ENCODE measurements at regions not wholly inside any gene's neighbourhood (a gene's known extent, or its start where the extent isn't known, plus 50 kb on each side); places are given as distances from the start of the nearest gene placed in this dataset.

- ChIA-PET CTCF (no interaction called here), POLR2A (no interaction called here)
- H3K9me3 ChIP-seq (ENCODE audit: control insufficient read depth in 1 of 2, insufficient read depth in 1 of 2, low read length in 2 of 2): peaks cover 0 to 4% of the 10 kb centered on the region in 2 experiments
- H3K27ac ChIP-seq (ENCODE audit: low read depth in 1 of 2, low read length in 2 of 2): no peak overlapping the region
- H3K4me3 ChIP-seq (ENCODE audit: low read length): no peak overlapping the region
- no peaks in the 10 kb centered on the region for H3K4me1 ChIP-seq (ENCODE audit: insufficient read depth, low read length)
- TF ChIP-seq CTCF (IDR thresholded peaks at IDR 0.05): no peak
- no peaks in the 10 kb centered on the region for H3K27me3 ChIP-seq (ENCODE audit: control insufficient read depth in 1 of 2, insufficient read depth in 2 of 2, low read length in 2 of 2)
- ATAC-seq (ENCODE audit: poor library complexity) (no peak), DNase-seq (no peak)
- no peaks in the 10 kb centered on the region for H3K9me3 Mint-ChIP-seq
- no peak overlapping the region for H3K27ac Mint-ChIP-seq
- H3K36me3 Mint-ChIP-seq (ENCODE audit: low read depth): no peaks in the 10 kb centered on the region
- H3K4me3 Mint-ChIP-seq: no peak overlapping the region
- no peaks in the 10 kb centered on the region for H3K36me3 ChIP-seq (ENCODE audit: insufficient read depth, low read length)
- H3K4me1 Mint-ChIP-seq (ENCODE audit: low read depth): no peaks in the 10 kb centered on the region
- H3K27me3 Mint-ChIP-seq: no peaks in the 10 kb centered on the region
- intact Hi-C loops (cut with DNase I, micrococcal nuclease): no loop called here
Observed at GRCh38 chr9:81499021-81499454, 190.3 kb downstream of the TLE1 start.

GRCh38 chr9:81498576-81498975 lies 190.8 kb downstream of the TLE1 start:
- Histone ChIP-seq H3K27me3 (ENCODE audit: control insufficient read depth in 1 of 2, insufficient read depth in 2 of 2, low read length in 2 of 2) (no peaks in the 10 kb centered on the region), H3K9me3 (ENCODE audit: control insufficient read depth in 1 of 2, insufficient read depth in 1 of 2, low read length in 2 of 2) (peaks cover 0 to 4% of the 10 kb centered on the region in 2 experiments), H3K36me3 (ENCODE audit: insufficient read depth, low read length) (no peaks in the 10 kb centered on the region), H3K27ac (ENCODE audit: low read depth in 1 of 2, low read length in 2 of 2) (no peak overlapping the region), H3K4me3 (ENCODE audit: low read length) (no peak overlapping the region), H3K4me1 (ENCODE audit: insufficient read depth, low read length) (no peaks in the 10 kb centered on the region)
- ATAC-seq (ENCODE audit: poor library complexity) (no peak), DNase-seq (no peak)
- Mint-ChIP-seq H3K27me3 (no peaks in the 10 kb centered on the region), H3K36me3 (ENCODE audit: low read depth) (no peaks in the 10 kb centered on the region), H3K4me1 (ENCODE audit: low read depth) (no peaks in the 10 kb centered on the region), H3K4me3 (no peak overlapping the region), H3K27ac (no peak overlapping the region), H3K9me3 (no peaks in the 10 kb centered on the region)
- CTCF ChIA-PET: no interaction called here
- intact Hi-C loops (cut with DNase I, micrococcal nuclease): no loop called here
- no peak for TF ChIP-seq CTCF (IDR thresholded peaks at IDR 0.05)
- POLR2A ChIA-PET: no interaction called here

- H3K9me3 ChIP-seq (ENCODE audit: control insufficient read depth in 1 of 2, insufficient read depth in 1 of 2, low read length in 2 of 2): no peaks in the 10 kb centered on the region
- no peak overlapping the region for H3K27ac ChIP-seq (ENCODE audit: low read depth in 1 of 2, low read length in 2 of 2)
- intact Hi-C loops (cut with DNase I, micrococcal nuclease): no loop called here
- H3K4me1 ChIP-seq (ENCODE audit: insufficient read depth, low read length): no peaks in the 10 kb centered on the region
- Mint-ChIP-seq H3K27me3 (no peaks in the 10 kb centered on the region), H3K36me3 (ENCODE audit: low read depth) (no peaks in the 10 kb centered on the region), H3K4me3 (no peak overlapping the region), H3K27ac (no peak overlapping the region), H3K4me1 (ENCODE audit: low read depth) (no peaks in the 10 kb centered on the region), H3K9me3 (no peaks in the 10 kb centered on the region)
- H3K36me3 ChIP-seq (ENCODE audit: insufficient read depth, low read length): no peaks in the 10 kb centered on the region
- ChIA-PET CTCF (no interaction called here), POLR2A (no interaction called here)
- H3K27me3 ChIP-seq (ENCODE audit: control insufficient read depth in 1 of 2, insufficient read depth in 2 of 2, low read length in 2 of 2): no peaks in the 10 kb centered on the region
- no peak for ATAC-seq (ENCODE audit: poor library complexity)
- TF ChIP-seq CTCF (IDR thresholded peaks at IDR 0.05): no peak
- no peak for DNase-seq
- no peak overlapping the region for H3K4me3 ChIP-seq (ENCODE audit: low read length)
Observed at GRCh38 chr9:81497091-81497490, 192.3 kb downstream of the TLE1 start.

Data from CD4-positive, alpha-beta T cell (primary cell).